ENCODE measurements at regions not wholly inside any gene's neighbourhood (a gene's known extent, or its start where the extent isn't known, plus 50 kb on each side); places are given as distances from the start of the nearest gene placed in this dataset.

DNA sequence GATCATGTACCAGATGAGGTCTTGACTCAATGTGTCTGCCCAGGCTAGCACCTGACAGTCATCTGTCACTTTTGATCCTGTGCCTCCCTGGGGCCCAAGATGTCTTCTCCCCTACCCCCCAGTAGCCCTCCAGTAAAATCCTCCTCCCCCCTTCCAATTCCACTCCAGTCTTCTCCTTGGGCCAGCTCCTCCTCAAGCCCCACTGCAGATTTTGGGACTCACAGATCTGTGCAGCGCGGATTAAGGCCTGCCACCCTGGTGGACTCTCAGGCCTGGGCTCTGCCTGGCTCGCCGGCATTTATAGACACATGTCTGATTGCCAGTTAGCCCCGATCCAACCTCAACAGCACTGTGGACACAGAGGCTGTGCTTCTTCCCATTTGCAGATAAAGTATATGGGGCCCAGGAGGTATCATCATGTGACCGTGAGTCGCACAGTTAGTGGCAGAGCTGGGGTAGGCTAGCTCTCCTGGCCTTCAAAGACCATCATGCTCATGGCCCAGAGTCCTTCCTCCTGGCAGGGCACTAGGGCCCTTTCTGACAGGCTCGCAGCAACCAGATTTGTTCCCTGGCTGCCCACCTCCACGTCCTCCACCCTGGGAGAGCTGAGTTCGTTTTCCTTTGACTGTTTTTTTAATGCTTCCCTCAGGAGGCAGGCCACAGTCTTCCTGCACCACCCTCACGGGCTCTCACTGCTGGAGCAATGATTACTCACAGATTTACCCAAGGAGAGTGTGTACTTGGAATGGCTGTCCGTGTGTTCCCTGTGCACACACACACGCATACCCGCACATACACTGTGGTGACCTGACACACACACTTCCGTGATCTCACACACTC is 98.3 kb upstream of the DIO3 start:
- no peak for DNase-seq

- DNase-seq = no peak
These were observed 97.6 kb upstream of the DIO3 start for GRCh38 chr14:101463566-101464171.

DNA sequence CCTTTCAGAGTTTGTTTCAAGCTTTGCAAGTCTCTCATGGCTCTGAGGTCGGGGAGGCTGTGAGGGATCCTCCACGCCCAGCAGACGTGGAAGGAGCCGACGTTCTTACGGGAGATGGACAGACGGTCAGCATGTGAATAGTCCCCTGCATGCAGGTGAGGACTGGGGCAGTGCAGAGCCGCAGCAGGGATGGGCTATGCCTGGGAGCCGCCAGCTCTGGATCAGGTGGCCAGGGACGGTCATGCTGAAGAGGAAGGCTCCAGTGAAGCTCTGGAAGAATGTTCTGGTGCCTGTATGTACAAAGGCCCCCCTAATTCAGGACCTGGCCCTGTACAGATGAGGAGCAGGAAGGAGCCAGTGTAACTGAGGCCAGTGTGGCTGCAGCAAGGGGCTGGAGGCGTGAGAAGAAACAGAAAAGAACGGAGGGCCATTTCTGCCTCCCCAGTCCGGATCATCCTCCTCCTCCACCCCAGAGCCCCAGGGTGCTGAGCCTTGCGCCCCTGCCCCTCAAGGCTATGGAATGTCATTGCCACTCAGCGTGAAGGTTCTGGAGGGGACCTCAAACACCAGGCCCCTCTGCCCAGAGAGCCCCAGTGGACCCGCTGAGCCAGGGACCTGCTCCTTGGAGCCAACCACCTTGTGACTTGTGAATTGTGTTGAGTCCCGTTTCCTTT is 96.8 kb upstream of the DIO3 start:
- DNase-seq = no peak

DNA sequence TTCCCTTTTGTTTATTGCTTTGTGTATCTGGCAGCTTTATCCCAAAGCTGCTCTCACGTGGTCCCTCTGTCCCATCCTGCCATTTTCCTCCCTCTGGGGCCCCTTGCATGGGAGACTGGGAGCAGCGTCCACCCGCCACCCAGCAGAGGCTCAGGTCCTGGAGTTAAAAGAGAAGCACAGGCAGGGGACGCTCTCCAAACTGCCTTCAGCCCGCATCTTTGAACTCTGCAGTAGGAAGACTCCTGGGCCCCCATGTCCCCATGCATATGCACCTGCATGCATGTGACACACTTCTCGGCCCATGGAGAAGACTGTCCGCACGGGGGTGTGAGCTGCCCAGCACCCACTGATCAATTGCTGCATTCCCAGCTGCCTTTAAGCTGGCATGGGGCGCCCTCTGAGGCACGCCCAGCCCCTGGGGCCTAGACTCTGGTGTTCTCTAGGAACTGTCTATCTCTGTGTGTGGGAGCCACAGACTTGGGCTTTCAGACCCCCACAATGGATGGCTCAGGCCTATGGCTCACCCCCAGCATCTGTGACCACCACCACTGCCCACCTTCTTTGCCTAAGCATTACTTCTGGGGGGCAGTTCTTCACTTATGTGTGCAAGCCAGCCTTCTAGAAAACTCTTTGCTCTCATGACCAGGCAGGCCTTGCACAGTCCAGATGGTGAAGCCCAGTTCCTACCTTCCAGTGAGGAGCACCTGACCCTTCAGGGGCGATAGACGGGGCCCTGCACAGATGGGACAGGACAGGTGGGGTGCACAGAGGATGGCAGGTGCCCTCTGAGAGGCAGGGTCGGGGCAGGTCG is 96.1 kb upstream of the DIO3 start:
- no peak for DNase-seq

- no peak for DNase-seq
These were observed 95.4 kb upstream of the DIO3 start for GRCh38 chr14:101465795-101466448.

DNA sequence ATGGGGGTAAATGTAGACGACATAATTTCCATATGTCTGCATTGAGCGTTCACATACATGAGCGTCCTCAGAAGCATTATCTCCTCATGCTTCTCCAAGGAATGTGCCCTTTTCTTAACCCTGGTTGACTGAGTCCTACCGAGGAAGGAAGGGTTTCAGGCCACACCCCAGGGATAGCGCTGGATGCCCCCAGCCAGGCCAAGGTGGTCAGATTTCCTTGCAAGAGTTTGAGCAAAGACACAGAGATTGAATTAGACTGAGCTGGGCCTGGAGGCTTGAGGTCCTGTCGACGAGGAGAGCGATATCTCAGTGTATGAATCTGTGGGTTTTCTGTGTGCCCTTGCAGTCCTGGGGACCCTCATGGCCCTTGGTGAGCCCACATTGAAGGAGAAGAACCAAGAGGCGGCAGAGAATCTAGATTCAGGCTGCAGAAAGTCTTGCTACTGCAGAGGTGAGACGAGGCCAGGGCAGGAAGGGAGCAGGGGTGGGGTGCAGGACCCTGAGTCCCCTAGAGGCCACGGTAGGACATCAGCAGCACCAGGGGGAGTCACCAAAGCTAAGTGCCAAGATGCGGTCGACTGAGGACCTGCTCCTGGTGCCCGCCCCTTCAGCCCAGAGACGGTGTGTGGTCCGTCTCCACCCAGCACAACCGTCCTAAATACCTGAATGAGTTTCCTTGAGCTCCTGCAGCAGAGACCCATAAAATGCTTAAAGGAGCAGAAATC is 94.7 kb upstream of the DIO3 start:
- no peak for DNase-seq

GRCh38 chr14:101467181-101467926 is 93.9 kb upstream of the DIO3 start:
- DNase-seq = no peak

GRCh38 chr14:101469382-101470247 is 91.7 kb upstream of the DIO3 start:
- no peak for DNase-seq

- DNase-seq = no peak
These were observed 91.0 kb upstream of the DIO3 start for GRCh38 chr14:101470266-101470665.

GRCh38 chr14:101471723-101472517 is 89.4 kb upstream of the DIO3 start:
- no peak for DNase-seq

DNA sequence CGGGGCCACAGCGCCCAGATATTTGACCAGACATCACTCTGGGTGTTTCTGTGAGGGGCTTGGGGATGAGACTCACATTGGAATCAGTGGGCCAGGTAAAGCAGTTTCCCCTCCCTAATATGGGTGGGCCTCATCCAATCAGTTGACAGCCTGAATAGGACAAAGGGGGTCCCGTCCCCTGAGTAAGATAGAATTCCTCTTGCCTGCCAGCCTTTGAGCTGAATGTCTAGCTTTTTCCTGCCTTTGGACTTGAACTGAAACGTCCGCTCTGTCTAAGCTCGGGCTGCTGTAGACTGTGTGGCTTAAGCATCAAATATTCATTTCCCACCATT is 88.8 kb upstream of the DIO3 start:
- no peak for DNase-seq

- DNase-seq = no peak
These were observed 88.1 kb upstream of the DIO3 start for GRCh38 chr14:101473045-101473729.

DNA sequence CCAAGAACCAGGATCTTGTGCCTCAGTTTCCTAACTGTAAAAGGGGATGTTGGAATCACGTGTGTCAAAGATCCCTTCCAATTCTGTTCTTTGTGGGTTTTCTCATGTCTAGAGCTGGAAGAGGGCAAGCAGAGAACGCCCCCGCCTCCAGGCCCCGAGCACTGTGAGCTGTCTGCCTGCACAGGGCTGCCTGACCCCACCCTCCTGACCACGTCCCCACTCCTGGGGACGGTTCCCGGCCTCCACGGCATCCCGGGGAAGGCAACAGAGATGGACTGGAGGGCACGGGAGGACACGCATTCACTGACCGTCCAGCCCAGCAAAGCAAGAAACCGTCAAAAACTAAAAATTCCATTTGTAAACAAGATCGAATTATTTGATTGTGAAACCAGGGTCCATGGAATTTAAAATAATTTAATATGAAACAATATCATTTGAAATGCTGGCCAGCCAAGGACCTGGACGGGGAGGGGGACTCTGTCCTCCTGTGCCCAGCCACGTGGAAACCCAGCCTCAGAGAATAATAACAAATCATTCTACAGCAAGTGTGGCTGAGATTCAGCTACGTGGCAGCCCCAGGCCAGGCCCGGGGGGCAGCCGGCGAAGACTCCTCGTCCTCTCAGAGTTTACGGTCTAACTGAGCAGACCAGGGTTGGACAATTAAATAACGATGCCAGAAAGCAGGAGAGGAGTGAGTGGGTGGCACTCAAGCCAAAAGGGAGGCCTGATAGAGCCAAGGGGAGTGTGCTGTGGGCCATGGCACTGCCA is 87.3 kb upstream of the DIO3 start:
- DNase-seq = no peak

- DNase-seq = no peak
These were observed 86.5 kb upstream of the DIO3 start for GRCh38 chr14:101474563-101475455.

DNA sequence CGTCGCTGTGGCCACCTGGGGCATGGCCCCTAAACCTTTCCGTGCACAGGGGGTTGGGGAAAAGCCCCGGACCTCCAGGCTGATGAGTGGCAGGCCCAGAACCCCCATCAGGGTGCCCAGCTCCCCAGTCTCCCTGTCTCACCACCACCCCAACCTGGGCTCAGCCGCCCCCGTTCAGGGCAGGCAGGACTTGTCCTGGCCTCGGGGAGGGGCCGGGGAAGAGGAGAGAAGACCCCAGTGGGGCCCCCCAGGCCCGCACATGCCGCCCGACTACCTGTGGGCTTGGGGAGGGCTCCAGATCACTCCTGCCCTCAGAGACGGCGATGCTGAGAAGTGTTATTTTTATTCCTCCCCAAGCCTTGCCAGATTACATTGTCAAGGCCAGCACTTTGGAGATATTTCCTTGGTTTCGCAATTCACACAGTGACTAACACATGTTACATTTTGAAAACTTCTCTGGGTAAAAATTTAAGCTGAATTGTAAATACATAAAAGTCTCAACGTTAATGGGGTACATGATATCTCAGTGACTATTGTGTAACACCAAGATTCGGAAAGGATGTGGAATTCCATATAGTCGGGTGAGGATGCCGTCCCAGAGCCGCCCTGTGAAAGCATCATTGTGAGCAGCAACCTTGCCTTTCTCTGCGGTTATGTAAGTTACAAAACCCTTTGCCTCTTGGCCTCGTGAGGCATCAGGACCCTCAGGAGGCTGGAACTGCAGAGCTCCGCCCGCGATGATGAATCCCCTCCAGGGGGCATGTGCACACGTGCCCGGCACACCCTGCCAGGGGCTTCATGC is 85.6 kb upstream of the DIO3 start:
- DNase-seq = no peak
